Fibroblast of mammary gland (primary cell): ENCODE measurements at regions not wholly inside any gene's neighbourhood (a gene's known extent, or its start where the extent isn't known, plus 50 kb on each side); places are given as distances from the start of the nearest gene placed in this dataset.
A peak's percentile ranks its signal among the peaks of the same experiment; 100 is the strongest.
"Not testable (repeated sequence)": the region's sequence is repeated elsewhere in the genome, so short reads cannot be mapped to it uniquely, and the experiment has no call there.

ENCODE experiments used
- DNase-seq: peaks from one replicate; pipeline ENCODE4 v3.0.0-alpha.2; 2010; ENCODE audit warnings: low read depth
- H3K4me3 ChIP-seq: 2 replicates; pipeline ENCODE4 v1.5.1; 2011; ENCODE audit warnings: low read depth, mild to moderate bottlenecking, low read length, moderate library complexity; ENCODE audit not compliant: control insufficient read depth
- CTCF ChIP-seq: conservative IDR thresholded peaks from 2 replicates; pipeline ENCODE4 v1.5.1; 2011; ENCODE audit warnings: low read depth, low read length, inconsistent platforms; ENCODE audit not compliant: control insufficient read depth, insufficient read depth

DNA sequence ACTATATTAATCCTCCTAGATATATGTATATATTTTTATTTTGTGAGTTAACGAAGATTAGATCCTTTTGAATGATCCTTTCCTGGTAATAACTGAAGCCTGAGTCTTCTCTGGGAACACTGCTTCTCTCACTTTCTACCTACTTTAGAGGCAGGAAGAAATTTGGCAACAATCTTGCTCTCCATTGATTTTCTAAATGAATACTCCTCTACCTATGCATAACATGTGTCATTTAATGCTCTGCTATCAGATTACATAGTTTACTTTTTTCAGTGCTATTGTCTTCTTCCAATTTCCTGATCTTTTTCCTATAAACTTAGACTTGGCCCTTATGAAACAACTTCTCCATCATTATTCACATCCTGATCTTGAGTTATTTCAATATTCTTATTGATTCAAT, 60.4 kb upstream of the PDHA2 start:
- H3K4me3 ChIP-seq = no peak overlapping the region
- no peak for TF ChIP-seq CTCF

GRCh38 chr4:95778666-95779065, 61.2 kb upstream of the PDHA2 start:
- H3K4me3 ChIP-seq = no peak overlapping the region
- no peak for DNase-seq

More for the DNA sequence above, 60.4 kb upstream of the PDHA2 start:
- no peak for DNase-seq

DNA sequence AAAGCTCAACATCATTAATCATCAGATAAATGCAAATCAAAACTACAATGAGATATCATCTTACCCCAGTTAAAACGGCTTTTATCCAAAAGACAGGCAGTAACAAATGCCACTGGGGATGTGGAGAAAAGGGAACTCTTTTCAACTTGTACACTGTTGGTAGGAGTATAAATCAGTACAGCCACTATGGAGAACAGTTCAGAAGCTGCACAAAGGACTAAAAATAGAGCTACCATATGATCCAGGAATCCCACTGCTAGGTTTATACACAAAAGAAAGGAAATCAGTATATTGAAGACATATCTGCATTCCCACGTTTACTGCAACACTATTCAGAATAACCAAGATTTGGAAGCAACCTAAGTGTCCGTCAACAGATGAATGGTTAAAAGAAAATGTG, 69.3 kb upstream of the PDHA2 start:
- DNase-seq, H3K4me3 ChIP-seq: not testable (repeated sequence)

More at GRCh38 chr4:95778666-95779065, 61.2 kb upstream of the PDHA2 start:
- no peak for TF ChIP-seq CTCF

- no peak for TF ChIP-seq CTCF
- H3K4me3 ChIP-seq = no peak overlapping the region
- DNase-seq = no peak
Observed at GRCh38 chr4:95764961-95765360, 74.9 kb upstream of the PDHA2 start.

- no peak for TF ChIP-seq CTCF
- no peak for DNase-seq
- no peak overlapping the region for H3K4me3 ChIP-seq
Observed at GRCh38 chr4:95761871-95762270, 78.0 kb upstream of the PDHA2 start.

- no peak overlapping the region for H3K4me3 ChIP-seq
- TF ChIP-seq CTCF = no peak
- DNase-seq = peak; percentile 30
Observed at GRCh38 chr4:95761426-95761825, 78.5 kb upstream of the PDHA2 start.

DNA sequence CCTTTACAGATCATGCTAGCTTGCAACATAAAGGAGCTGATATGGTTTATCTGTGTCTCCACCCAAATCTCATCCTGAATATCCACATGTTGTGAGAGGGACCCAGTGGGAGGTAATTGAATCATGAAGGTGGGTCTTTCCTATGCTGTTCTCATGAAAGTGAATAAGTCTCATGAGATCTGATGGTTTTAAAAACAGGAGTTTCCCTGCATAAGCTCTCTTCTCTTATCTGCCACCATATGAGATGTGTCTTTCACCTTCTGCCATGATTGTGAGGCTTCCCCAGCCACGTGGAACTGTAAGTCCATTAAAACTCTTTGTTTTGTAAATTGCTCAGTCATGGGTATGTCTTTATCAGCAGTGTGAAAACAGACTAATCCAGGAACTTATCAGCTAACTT, 79.2 kb upstream of the PDHA2 start:
- not testable (repeated sequence) for H3K4me3 ChIP-seq, DNase-seq

- TF ChIP-seq CTCF = no peak
- H3K4me3 ChIP-seq = no peak overlapping the region
- DNase-seq = no peak
Observed at GRCh38 chr4:95758001-95758400, 81.9 kb upstream of the PDHA2 start.
